UCSD-AML1 (cell line): ENCODE measurements at regions not wholly inside any gene's neighbourhood (a gene's known extent, or its start where the extent isn't known, plus 50 kb on each side); places are given as distances from the start of the nearest gene placed in this dataset.

Source experiments
- DNase-seq: peaks from one replicate; lab custom pipeline; 2025; ENCODE audit not compliant: unreplicated experiment; lab: John Stamatoyannopoulos, UW

DNA sequence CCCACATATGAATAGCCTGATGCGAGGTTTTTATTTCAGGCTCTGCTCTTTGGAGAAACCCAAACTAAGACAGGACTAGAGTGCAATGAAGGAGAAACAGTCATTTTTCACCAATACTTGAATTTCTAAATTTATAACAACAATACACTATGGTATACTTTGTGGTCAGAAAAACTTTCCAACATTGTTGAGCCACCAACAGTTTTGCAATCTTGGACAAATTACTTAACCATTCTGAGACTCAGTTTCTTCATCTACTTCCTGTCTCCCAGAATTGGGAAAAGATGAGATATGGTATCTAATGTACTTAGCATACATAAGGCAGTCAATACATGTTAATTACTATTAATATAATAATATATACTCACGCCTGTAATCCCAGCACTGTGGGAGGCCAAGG, 519.8 kb upstream of the PLXNA2 start:
- DNase-seq: no peak

DNA sequence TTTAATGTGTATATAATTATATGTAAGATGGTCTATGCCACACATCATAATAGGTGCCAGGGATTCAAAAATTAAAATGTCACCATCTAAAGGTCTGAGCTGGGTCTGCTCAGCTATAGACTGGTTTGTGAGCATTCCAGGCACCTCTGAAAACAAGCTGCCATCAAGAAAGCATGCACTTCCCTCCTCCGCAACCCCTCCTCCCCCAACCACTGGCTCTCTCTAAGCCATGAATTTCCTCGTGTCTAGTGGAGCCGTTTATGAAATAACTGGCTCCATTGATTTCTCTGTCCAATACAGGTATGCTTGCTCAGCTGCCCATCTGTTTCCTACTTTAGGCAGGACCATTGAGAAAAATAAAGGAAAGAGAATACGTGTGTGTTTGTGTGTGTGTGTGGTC, 522.6 kb upstream of the PLXNA2 start:
- no peak for DNase-seq

DNA sequence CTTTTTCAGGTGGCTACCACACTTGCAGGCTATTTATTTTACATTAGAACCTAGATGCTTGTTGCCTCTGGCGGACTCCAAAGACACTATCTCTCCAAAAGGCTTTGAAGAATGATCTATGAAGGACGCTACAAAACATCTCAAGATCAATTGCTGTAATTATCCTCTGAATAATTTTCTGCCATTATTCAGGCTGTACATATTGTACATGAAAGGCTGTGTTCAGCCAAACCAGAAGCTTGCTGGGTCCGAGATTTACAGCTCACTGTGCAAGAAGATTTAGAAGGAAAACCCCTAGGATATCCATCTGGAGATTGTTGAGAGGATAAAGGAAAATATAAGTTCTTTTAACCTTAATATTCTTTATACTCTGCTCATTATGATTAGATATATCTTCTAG, 523.6 kb upstream of the PLXNA2 start:
- DNase-seq: no peak

DNA sequence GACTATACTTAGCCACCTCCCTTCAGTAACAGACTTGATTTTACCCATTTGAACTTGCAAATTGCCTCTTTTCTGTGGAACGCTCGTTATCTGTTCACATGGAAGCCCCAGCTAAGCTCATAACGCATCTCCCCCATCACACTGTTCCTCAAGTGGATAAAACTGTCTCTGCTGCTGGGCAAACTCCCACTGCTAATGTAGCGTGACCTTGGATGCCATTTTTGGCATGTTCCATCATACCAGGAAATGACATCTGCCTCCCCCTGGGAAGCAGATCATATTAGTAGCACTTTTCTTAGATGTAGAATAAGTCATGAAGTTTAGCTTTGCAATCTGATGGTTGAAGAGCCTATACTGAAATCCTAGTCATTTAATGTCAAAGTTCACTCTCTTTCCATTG, 528.7 kb upstream of the PLXNA2 start:
- DNase-seq: no peak

DNA sequence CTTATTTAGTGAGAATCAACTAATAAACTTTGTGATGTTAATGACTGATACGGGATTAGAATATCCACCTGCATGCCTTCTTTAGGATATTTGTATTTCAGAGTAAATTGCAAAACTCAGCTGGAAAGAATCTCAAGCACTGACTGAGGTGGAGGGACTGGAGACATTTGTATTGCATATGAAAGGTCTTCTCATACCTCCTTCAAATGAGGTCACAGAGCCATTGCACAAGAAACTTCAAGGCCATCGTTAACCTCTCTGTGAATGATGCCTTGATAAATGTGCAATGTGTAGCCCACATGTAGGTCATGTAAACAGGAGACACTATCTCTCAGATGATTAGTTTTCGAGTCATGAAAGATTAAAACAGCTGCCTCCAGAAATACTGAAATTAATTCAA, 531.7 kb upstream of the PLXNA2 start:
- no peak for DNase-seq

DNA sequence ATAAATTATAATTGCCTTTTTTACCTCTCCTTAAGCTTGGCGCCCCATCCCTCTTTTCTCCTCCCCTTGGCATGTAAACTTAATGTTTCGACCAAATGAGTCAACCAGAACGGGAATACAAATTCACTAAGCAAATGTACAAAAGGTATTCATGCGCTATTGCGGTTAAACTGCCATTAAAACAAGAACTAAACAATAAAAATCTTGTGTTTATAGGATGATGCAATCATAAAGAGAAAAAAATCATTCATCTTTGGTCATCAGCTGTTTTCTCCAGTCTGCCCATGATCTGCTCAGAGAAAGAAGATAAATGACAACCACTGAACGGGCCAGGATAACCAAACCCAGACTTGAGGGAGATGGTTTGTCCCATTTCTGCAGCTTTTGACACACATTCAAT, 534.2 kb upstream of the PLXNA2 start:
- DNase-seq: no peak

DNA sequence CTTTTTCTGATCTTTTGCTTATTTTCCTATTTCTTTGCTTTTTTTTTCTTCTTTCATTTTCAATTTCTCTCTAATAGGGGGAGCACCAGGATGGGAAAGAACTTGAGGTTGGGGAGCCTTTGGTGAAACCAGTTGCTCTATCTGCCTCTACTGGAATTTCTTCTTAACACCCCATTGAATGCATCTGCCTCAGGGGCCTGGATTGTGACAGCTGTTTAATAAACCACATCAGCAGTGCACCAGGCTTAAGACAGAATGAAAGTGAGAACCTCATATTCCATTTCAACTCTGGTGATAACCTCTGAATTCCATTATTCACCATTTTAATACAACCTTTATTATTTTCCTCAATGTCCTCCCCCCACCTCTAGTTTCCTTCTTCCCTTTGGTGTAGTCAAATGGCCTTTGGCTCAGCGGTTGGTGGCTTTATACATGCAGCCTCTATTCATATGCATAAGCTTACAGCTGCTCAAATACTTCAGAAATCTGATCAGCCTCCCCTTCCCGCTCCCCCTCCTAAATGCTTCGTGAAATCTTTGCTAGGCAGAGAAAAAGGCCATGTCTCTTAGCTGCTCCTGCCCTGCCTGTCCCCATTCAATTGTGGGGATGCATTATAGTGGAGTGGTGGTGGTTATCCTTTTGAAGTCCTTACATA, 537.3 kb upstream of the PLXNA2 start:
- no peak for DNase-seq

DNA sequence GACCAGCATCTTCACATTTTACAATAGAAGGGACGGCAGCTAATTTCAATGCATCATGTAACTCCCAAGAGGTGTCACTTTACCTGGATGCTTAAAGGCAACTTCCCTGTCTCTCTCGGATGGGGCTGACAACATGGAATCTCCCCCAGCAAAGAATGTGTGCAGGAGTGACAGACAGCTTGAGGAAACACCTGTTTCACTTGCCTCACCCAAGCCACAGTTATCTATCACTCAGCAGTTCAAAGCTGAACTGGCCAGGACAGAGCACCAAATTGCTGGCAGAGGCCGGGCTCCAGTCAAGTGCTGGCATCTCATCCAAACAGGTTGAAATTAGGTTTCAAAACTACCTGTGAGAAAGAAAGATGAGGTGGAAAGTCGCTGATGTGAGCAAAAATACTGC, 538.0 kb upstream of the PLXNA2 start:
- DNase-seq: no peak

DNA sequence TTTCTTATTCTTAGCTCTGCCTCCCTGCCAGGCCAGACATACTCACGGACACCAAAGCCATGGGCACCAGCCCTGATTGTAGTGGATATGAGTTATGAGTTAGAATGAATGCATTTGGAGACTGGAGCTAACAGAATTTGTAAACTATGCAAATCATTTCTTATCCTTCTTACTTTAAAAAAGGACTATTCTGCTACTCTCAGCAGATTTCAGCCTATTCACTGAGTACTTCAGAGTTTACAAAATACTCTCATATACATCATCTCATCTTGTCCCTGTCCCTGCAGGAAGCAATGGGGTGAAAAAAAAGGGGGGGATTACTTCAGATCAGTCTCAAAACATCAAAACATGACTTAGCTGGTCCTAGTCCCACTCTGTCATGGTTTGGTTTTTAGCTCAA, 541.4 kb upstream of the PLXNA2 start:
- DNase-seq: no peak

DNA sequence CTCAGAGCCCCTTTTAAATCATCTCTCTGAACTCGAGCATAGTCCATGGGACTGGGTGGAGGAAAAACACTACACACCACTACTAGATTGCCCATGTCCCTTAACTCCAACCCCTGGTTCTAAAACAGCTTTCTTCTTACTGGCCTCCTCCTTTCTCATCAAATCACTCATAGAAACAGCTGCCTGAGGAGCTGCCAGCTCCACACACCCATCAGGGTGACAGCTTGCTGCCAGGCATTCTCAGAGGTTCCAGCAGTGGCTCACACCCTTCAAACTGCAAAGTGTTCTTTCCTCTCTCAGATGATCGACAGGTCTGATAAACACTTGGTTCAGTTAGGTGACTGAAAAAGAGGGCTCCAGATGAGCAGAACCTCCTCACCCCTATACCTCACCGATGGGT, 543.0 kb upstream of the PLXNA2 start:
- DNase-seq: no peak

DNA sequence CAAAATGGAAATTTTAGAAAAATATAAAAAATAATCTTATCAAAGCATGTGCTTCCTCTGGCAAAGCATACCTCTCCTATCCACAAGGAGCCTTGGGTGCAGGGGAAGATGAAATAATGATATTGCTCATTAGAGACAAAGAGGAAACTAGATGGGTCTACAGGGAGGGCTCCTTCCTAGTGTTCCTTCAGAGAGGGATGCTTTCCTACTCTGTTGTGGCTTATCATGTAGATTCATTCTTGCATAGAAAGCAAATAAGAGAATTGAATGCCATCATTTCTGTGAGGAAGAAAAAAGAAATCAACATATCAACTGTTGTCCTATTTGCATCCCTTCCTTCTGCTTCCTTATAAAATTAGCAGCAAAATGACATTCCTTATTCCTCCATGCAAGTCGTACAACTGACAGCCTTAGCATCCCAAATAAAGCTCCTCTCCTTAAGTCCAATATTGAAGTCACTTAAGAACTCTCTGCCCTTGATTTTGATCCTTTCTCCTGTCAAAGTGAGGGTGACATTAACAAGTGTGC, 543.9 kb upstream of the PLXNA2 start:
- no peak for DNase-seq

DNA sequence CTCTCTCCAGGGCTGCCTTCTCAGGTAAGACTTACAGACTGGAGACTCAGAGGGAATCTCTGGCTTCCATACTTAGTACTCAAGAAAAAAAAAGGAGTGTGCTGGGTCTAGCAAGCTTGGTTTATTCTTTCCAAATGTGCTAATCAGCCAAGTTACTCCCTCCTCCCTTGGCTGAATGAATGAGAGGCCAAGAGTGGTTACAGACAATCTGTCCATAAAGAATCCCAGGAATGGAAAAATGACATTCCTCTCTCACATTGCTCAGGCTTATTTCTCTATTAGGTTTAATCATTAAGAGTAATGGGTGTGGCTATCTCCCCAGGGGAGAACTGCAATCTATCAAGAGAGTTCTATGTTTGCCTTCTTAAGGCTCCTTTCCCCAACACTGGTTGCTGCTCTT, 547.3 kb upstream of the PLXNA2 start:
- DNase-seq: no peak

DNA sequence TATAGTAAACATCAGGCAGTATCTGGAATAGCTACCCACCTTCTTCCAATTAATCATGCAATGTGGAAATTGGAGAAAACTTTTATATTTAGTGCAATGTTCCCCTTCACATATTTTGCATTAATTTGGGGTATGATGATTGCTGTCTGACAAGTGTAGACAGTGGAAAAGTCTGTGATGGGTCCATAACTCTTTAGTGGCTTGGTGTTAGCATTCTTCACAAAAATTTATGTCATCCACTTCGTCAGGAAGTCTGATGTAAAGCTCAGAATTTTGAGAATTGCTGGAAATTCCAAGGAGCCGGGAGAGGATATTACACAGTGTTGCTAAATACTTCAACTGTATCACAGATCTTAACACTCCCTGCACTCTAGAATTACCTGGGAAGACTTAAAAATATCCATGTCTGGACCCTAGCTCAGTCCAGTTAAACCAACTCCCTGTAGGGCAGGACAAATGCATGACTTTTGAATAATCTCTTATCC, 549.7 kb upstream of the PLXNA2 start:
- no peak for DNase-seq

DNA sequence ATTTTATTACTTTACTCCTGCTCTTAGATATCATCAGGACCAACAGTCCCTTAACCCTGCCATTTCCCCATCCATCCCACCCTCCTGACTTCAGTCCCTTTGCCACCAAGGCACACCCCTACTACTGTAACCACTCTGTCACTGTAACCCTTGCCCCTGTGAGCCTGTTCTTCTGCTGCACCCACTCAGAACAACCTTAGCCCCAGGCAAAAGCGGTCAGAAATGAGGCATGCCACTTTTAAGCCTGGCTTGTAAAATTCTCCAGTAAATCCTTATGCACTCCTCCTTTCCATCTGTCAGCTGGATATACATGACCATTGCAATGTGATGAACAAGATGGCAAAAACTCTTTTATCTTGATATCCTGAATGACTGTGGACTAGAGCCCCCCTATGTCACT, 555.0 kb upstream of the PLXNA2 start:
- DNase-seq: no peak

DNA sequence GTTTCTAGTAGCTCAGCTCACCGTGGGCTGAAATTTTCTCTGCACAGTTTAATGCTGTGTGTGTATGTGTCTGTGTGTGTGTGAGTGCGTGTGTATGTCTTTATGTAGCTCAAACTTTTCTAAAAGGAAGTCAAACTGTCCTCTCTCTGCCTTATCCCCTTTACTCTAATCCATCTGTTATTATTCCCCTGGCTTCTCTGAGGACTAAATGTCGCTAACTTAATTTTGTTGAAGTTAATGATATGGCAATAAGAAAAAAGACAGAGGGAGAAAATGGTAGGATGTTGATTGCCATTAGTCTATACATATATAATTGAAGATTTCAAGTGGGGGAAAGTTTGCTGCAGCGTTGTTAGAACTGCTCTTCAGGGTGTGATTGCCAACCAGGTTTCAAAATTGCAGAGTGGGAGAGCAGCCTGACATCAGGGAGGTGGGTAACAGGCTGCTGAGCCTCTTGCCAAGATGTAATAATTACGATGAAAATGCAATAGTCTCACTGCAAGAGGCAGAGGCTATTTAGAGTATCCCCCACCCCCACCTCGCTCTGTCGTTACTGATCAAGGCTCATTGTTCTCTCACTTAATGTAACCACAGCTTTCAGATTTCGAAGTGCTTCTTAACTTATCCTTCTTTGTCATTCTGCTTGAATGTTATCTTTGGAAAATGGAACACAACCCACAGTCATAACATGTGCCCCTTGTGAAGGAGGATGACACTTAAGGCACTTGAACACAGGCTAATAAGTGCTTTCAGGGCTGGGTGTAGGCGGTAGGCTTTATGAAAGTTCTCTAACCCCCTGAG, 559.0 kb upstream of the PLXNA2 start:
- no peak for DNase-seq

DNA sequence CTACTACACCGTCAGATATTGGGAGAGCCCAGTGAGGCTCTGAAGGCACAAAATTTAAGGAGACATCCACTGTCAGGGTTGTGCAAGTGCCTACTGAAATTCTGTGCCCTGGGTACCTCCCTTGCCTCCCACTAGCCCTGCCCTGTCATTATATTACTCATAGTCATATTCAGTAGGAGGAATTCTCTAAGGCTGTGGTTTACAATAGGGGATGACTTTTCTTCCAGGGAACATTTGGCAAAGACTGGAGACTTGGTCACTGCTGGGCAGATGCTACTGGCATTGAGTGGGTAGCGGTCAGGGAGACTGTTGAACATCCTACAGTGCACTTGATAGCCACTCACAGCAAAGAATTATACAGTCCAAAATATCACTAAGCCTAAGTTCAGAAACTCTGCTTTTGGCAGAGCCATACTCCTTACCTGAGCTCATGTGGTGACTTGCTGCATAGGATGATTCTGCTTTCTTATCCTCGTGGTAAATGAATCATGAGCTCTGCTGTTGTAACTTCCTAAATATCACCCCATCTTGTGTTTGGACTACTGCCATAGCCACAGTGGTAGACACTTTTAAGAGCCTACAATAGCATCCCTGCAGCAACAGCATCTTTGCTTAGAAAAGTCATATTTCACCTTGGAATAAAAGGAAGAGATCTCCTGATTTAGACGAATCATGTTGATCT, 563.4 kb upstream of the PLXNA2 start:
- DNase-seq: no peak

DNA sequence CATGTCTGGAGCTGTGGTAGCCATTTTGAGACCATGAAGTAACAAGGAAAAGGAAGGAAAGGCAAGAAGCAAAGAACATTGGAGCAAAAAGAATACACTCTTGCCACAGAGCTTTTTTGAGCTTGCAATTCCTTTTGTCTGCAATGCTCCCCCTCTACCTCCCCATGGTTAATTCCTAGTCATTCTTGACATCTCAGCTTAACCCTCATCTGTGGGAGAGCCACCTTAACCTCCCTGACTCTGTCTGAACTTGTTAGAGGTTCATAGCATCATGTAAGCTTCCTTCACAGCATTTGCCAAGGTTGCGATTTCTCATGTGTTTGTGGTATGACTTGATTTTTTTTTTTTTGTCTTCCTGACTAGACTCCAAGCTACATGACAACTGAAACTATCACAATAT, 564.1 kb upstream of the PLXNA2 start:
- DNase-seq: no peak

DNA sequence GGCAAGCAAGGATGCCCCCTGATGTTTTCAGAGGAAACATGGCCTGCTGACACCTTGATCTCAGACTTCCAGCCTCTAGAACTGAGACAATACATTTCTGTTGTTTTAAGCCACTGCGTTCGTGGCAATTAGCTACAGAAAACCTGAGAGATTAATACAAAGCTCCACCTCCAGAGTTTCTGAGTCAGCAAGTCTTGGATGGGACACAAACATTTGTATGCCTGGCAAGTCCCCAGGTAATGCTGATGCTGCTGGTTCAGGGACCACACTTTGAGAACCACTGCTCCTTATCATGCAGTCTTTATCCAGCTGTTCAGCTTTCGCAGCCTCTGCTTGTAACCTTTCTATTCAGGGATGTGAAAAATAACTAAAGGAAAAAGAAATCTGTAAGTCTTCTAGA, 565.7 kb upstream of the PLXNA2 start:
- DNase-seq: no peak

DNA sequence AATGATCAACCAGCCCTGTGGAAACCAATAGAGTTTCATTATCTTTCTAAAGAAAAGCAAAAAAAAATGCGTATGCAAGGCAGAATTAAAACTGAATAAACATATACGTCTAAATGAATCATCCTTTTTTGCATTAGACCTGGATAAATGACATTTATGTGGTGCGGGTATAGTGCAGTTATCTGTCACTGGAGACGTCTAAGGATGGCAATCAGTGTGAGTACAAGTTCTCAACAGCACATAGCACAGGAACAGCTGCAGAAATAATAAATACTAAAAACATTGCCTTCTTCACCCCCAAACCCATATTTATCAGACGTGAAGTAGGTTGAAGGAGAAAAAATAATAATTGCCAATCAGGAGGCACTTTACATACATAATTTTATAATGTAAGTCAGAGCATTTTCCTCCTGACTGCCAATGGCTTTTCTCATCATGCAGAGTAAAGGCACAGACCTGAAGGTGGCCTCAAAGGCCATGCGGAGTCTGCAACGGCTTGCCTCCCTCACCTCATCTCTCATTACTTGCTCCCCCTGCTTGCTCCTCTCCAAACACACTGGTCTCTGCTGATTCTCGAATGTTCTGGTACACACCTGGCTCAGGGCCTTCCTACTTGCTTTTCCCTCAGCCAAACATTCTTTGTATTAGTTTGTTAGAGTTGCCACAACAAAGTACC, 574.7 kb upstream of the PLXNA2 start:
- DNase-seq: no peak

DNA sequence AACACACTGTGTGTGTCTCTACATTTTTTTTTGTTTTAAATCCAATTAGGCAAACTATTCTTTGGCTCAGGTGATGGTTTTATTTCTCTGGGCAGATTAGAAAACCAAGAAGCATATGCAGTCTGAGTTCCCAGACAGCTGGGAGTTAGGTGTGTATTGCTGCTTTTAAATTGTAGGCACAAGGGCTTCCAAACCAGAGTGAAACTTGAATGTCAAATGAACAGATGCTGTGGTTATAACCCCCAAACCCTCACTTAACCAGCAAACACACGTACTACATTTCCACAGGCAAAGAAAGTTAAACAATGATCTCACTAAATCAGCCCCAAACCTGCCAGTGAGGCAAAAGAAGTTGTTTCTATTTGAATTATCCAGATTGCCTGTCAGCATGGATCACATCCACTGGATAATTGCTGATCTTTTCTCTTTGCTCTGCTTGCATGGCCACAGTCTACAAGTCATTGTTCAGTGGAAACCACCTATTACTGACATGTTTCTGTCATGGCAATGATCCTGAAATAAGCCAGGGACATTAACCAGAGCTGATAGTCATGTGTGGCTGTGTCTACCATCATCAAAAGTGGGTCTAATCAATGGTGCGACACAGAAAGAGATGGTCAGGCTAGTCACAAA, 576.5 kb upstream of the PLXNA2 start:
- DNase-seq: no peak

DNA sequence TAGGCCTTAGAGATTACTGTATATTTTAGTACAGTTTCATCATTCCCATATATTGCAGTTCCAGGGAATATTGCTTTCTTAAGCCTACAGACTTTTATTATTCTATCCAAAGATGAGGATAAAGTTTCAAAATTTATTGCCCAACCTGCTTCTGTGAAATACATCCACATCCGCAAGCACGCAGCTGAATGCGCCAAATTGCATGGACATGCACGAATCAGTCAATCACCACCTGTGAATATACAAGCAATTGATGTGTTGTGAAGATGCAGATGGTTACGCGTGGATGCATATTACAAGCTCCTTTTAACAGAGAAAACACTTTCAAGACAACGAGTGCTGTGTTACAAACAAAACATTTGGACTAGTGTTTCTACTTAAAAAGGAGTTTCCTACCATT, 577.8 kb upstream of the PLXNA2 start:
- no peak for DNase-seq
